ENCODE measurements at regions not wholly inside any gene's neighbourhood (a gene's known extent, or its start where the extent isn't known, plus 50 kb on each side); places are given as distances from the start of the nearest gene placed in this dataset.

DNA sequence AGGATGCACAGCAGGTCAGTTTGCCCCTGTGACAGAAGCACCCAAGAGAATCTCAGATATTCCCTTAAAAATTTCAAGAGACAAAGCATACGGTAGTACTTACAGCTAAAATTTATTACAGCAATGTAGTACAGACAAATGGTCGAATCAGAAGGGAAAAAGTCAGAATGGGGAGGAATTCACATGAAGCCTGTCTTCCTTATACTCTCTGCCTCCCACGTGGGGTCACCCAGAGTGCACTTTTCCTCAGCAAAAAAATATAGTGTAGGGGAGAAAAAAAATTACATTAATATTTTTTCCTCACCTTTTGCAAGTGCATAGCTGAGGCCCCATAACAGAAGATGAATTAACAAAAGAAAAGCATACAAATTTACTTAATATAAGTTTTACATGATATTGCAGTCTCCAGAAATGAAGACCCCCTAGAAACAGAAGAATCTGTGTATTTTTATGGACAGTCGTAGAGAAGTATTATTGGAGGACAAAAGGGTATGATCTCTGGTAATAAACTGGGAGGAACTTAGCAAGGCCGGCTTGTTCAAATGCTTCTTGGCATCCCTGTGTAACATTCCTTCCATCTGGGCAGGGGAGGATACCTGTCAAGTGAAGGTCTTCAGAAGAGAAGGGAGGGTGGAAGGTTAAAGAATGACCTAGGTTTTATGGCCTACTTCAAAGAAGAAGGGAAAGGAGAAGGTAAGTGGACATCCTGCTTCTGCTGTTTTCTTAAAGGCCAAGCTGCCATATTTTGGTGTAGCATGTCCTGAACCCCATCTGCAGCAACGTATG, 270.6 kb upstream of the MAGI2 start:
- Histone ChIP-seq H4K20me1 (ENCODE audit: control insufficient read depth, insufficient read depth, low read depth, low read length) (no peaks in the 10 kb centered on the region), H3K9me3 (ENCODE audit: control insufficient read depth, insufficient read depth, low read length) (no peaks in the 10 kb centered on the region), H3K27me3 (ENCODE audit: control insufficient read depth, low read length) (no peaks in the 10 kb centered on the region), H3K79me2 (ENCODE audit: control insufficient read depth, low read length) (no peaks in the 10 kb centered on the region), H3K4me1 (ENCODE audit: control insufficient read depth, low read length) (no peaks in the 10 kb centered on the region), H3K4me2 (ENCODE audit: low read length) (no peak overlapping the region), H3K27ac (ENCODE audit: low read depth, low read length) (no peak overlapping the region), H3K36me3 (ENCODE audit: control insufficient read depth, low read length) (no peaks in the 10 kb centered on the region), H3K9me2 (replicated peaks; ENCODE audit: control insufficient read depth, low read length) (no peaks in the 10 kb centered on the region), H3F3A (ENCODE audit: control insufficient read depth, insufficient read depth) (no peaks in the 10 kb centered on the region), H3K4me3 (ENCODE audit: low read length) (no peak overlapping the region)
- TF ChIP-seq, protein P1, sequence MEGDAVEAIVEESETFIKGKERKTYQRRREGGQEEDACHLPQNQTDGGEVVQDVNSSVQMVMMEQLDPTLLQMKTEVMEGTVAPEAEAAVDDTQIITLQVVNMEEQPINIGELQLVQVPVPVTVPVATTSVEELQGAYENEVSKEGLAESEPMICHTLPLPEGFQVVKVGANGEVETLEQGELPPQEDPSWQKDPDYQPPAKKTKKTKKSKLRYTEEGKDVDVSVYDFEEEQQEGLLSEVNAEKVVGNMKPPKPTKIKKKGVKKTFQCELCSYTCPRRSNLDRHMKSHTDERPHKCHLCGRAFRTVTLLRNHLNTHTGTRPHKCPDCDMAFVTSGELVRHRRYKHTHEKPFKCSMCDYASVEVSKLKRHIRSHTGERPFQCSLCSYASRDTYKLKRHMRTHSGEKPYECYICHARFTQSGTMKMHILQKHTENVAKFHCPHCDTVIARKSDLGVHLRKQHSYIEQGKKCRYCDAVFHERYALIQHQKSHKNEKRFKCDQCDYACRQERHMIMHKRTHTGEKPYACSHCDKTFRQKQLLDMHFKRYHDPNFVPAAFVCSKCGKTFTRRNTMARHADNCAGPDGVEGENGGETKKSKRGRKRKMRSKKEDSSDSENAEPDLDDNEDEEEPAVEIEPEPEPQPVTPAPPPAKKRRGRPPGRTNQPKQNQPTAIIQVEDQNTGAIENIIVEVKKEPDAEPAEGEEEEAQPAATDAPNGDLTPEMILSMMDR (IDR thresholded peaks at IDR 0.05; ENCODE audit: low read depth, low read length, poor library complexity, severe bottlenecking) = no peak
- TF ChIP-seq EZH2phosphoT487 (IDR thresholded peaks at IDR 0.05; ENCODE audit: borderline replicate concordance, low read length) = no peak

DNA sequence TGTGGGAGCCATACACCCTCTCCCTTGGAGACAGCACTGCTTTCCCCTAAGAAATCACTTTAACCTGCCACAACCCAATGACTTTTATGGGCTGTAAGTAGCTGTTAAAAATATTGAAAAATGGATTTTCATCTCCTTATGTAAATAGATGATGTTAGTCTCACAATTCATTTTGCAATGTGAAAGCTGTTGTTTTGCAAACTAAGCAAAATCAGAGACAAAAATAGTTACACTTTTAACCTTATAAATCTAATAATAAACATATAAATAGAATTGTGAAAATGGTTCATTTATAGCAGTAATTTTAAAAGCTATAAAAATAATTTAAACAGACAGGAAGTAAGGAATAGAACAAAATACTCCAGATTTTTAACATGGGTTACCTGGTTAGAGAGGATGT, 268.8 kb upstream of the MAGI2 start:
- Histone ChIP-seq H3K79me2 (ENCODE audit: control insufficient read depth, low read length) (no peaks in the 10 kb centered on the region), H4K20me1 (ENCODE audit: control insufficient read depth, insufficient read depth, low read depth, low read length) (no peaks in the 10 kb centered on the region), H3K4me2 (ENCODE audit: low read length) (no peak overlapping the region), H3K36me3 (ENCODE audit: control insufficient read depth, low read length) (no peaks in the 10 kb centered on the region), H3F3A (ENCODE audit: control insufficient read depth, insufficient read depth) (no peaks in the 10 kb centered on the region), H3K9me3 (ENCODE audit: control insufficient read depth, insufficient read depth, low read length) (no peaks in the 10 kb centered on the region), H3K4me3 (ENCODE audit: low read length) (no peak overlapping the region), H3K9me2 (replicated peaks; ENCODE audit: control insufficient read depth, low read length) (no peaks in the 10 kb centered on the region), H3K27me3 (ENCODE audit: control insufficient read depth, low read length) (no peaks in the 10 kb centered on the region), H3K4me1 (ENCODE audit: control insufficient read depth, low read length) (no peaks in the 10 kb centered on the region), H3K27ac (ENCODE audit: low read depth, low read length) (no peak overlapping the region)
- TF ChIP-seq, protein P1 (IDR thresholded peaks at IDR 0.05; ENCODE audit: low read depth, low read length, poor library complexity, severe bottlenecking) = no peak
- no peak for TF ChIP-seq EZH2phosphoT487 (IDR thresholded peaks at IDR 0.05; ENCODE audit: borderline replicate concordance, low read length)

GRCh38 chr7:79719216-79719615, 265.7 kb upstream of the MAGI2 start:
- no peaks in the 10 kb centered on the region for H4K20me1 ChIP-seq (ENCODE audit: control insufficient read depth, insufficient read depth, low read depth, low read length)

More at GRCh38 chr7:79719216-79719615, 265.7 kb upstream of the MAGI2 start:
- no peak for TF ChIP-seq EZH2phosphoT487 (IDR thresholded peaks at IDR 0.05; ENCODE audit: borderline replicate concordance, low read length)
- TF ChIP-seq, protein P1 (IDR thresholded peaks at IDR 0.05; ENCODE audit: low read depth, low read length, poor library complexity, severe bottlenecking) = no peak
- Histone ChIP-seq H3K4me1 (ENCODE audit: control insufficient read depth, low read length) (no peaks in the 10 kb centered on the region), H3K4me2 (ENCODE audit: low read length) (no peak overlapping the region), H3K9me2 (replicated peaks; ENCODE audit: control insufficient read depth, low read length) (no peaks in the 10 kb centered on the region), H3F3A (ENCODE audit: control insufficient read depth, insufficient read depth) (no peaks in the 10 kb centered on the region), H3K27me3 (ENCODE audit: control insufficient read depth, low read length) (no peaks in the 10 kb centered on the region), H3K79me2 (ENCODE audit: control insufficient read depth, low read length) (no peaks in the 10 kb centered on the region), H3K27ac (ENCODE audit: low read depth, low read length) (no peak overlapping the region), H3K9me3 (ENCODE audit: control insufficient read depth, insufficient read depth, low read length) (no peaks in the 10 kb centered on the region), H3K36me3 (ENCODE audit: control insufficient read depth, low read length) (no peaks in the 10 kb centered on the region), H3K4me3 (ENCODE audit: low read length) (no peak overlapping the region)
